Erythroblast (primary cell): ENCODE measurements at regions not wholly inside any gene's neighbourhood (a gene's known extent, or its start where the extent isn't known, plus 50 kb on each side); places are given as distances from the start of the nearest gene placed in this dataset.

ENCODE experiments used
- DNase-seq, 2 experiments: peaks; one replicate each; lab custom pipeline; 2025; lab: John Stamatoyannopoulos, UW
- GATA1 ChIP-seq: IDR thresholded peaks from 2 replicates; pipeline ENCODE4 v1.6.1; 2011; ENCODE audit warnings: low read depth, mild to moderate bottlenecking, control low read depth, low read length, moderate library complexity
- POLR2A ChIP-seq: IDR thresholded peaks from 2 replicates; pipeline ENCODE4 v1.6.1; 2011; ENCODE audit warnings: mild to moderate bottlenecking, low read length

GRCh38 chr20:40806929-40807820, 118.1 kb upstream of the MAFB start:
- TF ChIP-seq POLR2A (no peak), GATA1 (no peak)
- DNase-seq: no peak

- TF ChIP-seq POLR2A (no peak), GATA1 (no peak)
- DNase-seq: no peak
Measured at GRCh38 chr20:40807821-40808170, 118.8 kb upstream of the MAFB start.

GRCh38 chr20:40808936-40809335, 119.9 kb upstream of the MAFB start:
- DNase-seq: no peak
- TF ChIP-seq POLR2A (no peak), GATA1 (no peak)

- no peak for DNase-seq
- TF ChIP-seq GATA1 (no peak), POLR2A (no peak)
Measured at GRCh38 chr20:40809361-40809760, 120.3 kb upstream of the MAFB start.

- no peak for TF ChIP-seq POLR2A
- TF ChIP-seq GATA1: no peak
- DNase-seq: no peak
Measured at GRCh38 chr20:40810332-40811000, 121.4 kb upstream of the MAFB start.

GRCh38 chr20:40811004-40811403, 122.0 kb upstream of the MAFB start:
- no peak for TF ChIP-seq POLR2A
- TF ChIP-seq GATA1: no peak
- no peak for DNase-seq

- no peak for TF ChIP-seq GATA1
- TF ChIP-seq POLR2A: no peak
- no peak for DNase-seq
Measured at GRCh38 chr20:40811660-40812414, 122.8 kb upstream of the MAFB start.

- TF ChIP-seq POLR2A: no peak
- no peak for TF ChIP-seq GATA1
- no peak for DNase-seq
Measured at GRCh38 chr20:40812415-40812925, 123.4 kb upstream of the MAFB start.

- DNase-seq: no peak
- TF ChIP-seq POLR2A (no peak), GATA1 (no peak)
Measured at GRCh38 chr20:40813029-40813431, 124.0 kb upstream of the MAFB start.

GRCh38 chr20:40813708-40814630, 124.9 kb upstream of the MAFB start:
- TF ChIP-seq POLR2A: no peak
- no peak for TF ChIP-seq GATA1

GRCh38 chr20:40814631-40814960, 125.6 kb upstream of the MAFB start:
- TF ChIP-seq POLR2A (no peak), GATA1 (no peak)
- no peak for DNase-seq

More at GRCh38 chr20:40813708-40814630, 124.9 kb upstream of the MAFB start:
- no peak for DNase-seq

GRCh38 chr20:40815156-40816038, 126.4 kb upstream of the MAFB start:
- DNase-seq: no peak
- TF ChIP-seq POLR2A (no peak), GATA1 (no peak)
